SU-DHL-6 (cell line): ENCODE measurements at regions not wholly inside any gene's neighbourhood (a gene's known extent, or its start where the extent isn't known, plus 50 kb on each side); places are given as distances from the start of the nearest gene placed in this dataset.

Experiments used
- CTCF ChIP-seq: fragments of 200-600 bp; sonication (generic); IDR thresholded peaks from one replicate; pipeline ENCODE4 v1.5.1; 2017; ENCODE audit warnings: antibody characterized with exemption, mild to moderate bottlenecking, low read length, moderate library complexity; ENCODE audit not compliant: insufficient read depth, poor library complexity, severe bottlenecking
- EZH2phosphoT487 ChIP-seq: fragments of 200-600 bp; sonication (generic), shearing (Covaris generic); conservative IDR thresholded peaks from 2 replicates; pipeline ENCODE4 v1.6.1; 2018; ENCODE audit warnings: mild to moderate bottlenecking, antibody characterized with exemption, low read length, moderate library complexity, mixed read lengths

GRCh38 chr11:119937412-119937811, 200.5 kb downstream of the TRIM29 start:
- TF ChIP-seq CTCF (no peak), EZH2phosphoT487 (no peak)
